AG04450 (cell line): ENCODE measurements at regions not wholly inside any gene's neighbourhood (a gene's known extent, or its start where the extent isn't known, plus 50 kb on each side); places are given as distances from the start of the nearest gene placed in this dataset.
"Not testable (repeated sequence)": the region's sequence is repeated elsewhere in the genome, so short reads cannot be mapped to it uniquely, and the experiment has no call there.

ENCODE experiments used
- CTCF ChIA-PET: fragments of 300-600, 350-600 bp; formaldehyde crosslinking; extraction: SDS; loops from one replicate; lab custom pipeline; 2022; ENCODE audit warnings: antibody characterized with exemption, inconsistent platforms; lab: Charles Lee
- POLR2A ChIA-PET: fragments of 350-600 bp; formaldehyde crosslinking; extraction: SDS; loops from one replicate; lab custom pipeline; 2021; ENCODE audit warnings: antibody characterized with exemption, inconsistent platforms; lab: Yijun Ruan, JAX
- DNase-seq: peaks from one replicate; pipeline ENCODE4 v3.0.0-alpha.2; 2011; ENCODE audit warnings: low read depth, low spot score
- H3K27ac ChIP-seq: one replicate; pipeline ENCODE4 v1.5.1; 2012; ENCODE audit warnings: low read depth, low read length, control low read depth
- H3K27me3 ChIP-seq: one replicate; pipeline ENCODE4 v1.6.0; 2012; ENCODE audit warnings: low read length; ENCODE audit not compliant: control insufficient read depth, insufficient read depth
- H3K4me3 ChIP-seq: 2 replicates; pipeline ENCODE4 v1.5.1; 2011; ENCODE audit warnings: mild to moderate bottlenecking, low read depth, low read length, control low read depth
- H3K9me3 ChIP-seq: 2 replicates; pipeline ENCODE4 v1.5.1; 2012; ENCODE audit warnings: low read length; ENCODE audit not compliant: control insufficient read depth, insufficient read depth
- TF ChIP-seq, protein P1 (sequence below): IDR thresholded peaks from 2 replicates; pipeline ENCODE4 v1.5.1; 2011; ENCODE audit warnings: low read depth, low read length, control low read depth, inconsistent platforms

DNA sequence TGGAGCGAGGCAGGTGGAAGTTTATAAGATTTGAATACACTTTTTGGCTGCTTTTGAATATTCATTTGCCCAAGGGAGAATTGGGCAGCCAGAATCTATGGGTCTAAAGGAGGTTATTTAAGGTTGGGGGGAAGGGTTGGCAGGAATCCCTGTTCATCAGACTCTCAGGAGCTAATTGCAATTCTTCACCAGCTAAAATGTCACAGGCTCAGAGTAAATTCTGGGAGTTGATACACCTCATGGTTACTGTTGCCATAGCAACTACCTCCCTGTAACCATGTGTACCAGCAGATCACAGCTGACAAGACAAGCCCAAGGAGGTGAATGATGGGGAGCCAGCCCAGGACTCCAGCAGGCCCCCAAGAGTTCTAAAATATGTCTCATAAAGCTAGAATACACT, 75.5 kb downstream of the CAMK2N1 start:
- CTCF ChIA-PET = interaction anchor here (1.8 kb wide), 1 partner anchor 198 kb away, joined by 10 read pairs; no protein-coding TSS in a partner anchor
- TF ChIP-seq, protein P1, sequence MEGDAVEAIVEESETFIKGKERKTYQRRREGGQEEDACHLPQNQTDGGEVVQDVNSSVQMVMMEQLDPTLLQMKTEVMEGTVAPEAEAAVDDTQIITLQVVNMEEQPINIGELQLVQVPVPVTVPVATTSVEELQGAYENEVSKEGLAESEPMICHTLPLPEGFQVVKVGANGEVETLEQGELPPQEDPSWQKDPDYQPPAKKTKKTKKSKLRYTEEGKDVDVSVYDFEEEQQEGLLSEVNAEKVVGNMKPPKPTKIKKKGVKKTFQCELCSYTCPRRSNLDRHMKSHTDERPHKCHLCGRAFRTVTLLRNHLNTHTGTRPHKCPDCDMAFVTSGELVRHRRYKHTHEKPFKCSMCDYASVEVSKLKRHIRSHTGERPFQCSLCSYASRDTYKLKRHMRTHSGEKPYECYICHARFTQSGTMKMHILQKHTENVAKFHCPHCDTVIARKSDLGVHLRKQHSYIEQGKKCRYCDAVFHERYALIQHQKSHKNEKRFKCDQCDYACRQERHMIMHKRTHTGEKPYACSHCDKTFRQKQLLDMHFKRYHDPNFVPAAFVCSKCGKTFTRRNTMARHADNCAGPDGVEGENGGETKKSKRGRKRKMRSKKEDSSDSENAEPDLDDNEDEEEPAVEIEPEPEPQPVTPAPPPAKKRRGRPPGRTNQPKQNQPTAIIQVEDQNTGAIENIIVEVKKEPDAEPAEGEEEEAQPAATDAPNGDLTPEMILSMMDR = no peak
- Histone ChIP-seq H3K27me3 (no peaks in the 10 kb centered on the region), H3K27ac (peak overlapping the region; percentile 69), H3K4me3 (no peak overlapping the region), H3K9me3 (no peaks in the 10 kb centered on the region)
- POLR2A ChIA-PET = no interaction called here
- DNase-seq = no peak

DNA sequence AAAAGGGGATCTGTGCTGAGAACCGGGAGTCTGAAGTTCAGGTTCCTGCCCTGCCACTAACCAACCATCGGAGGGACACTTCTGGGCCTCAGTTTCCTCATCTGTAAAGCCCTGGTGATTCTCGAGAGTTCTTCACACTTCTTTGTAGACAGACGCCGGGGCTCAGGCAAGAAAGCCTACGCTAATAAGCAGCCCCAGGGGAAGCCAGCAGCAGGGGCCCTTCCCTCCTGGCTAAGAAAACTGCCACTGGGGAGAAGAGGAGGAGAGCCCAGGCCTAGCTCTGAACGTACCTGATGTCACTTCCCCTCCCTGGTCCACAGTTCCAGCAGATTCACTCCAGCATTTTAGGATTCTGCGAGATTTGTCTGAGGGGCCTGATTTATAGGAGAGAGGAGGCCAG, 76.0 kb downstream of the CAMK2N1 start:
- CTCF ChIA-PET = interaction anchor here (1.8 kb wide), 1 partner anchor 197 kb away, joined by 10 read pairs; no protein-coding TSS in a partner anchor
- no peak for DNase-seq
- Histone ChIP-seq H3K4me3 (no peak overlapping the region), H3K9me3 (no peaks in the 10 kb centered on the region), H3K27ac (no peak overlapping the region), H3K27me3 (no peaks in the 10 kb centered on the region)
- TF ChIP-seq, protein P1 = no peak
- POLR2A ChIA-PET = no interaction called here

DNA sequence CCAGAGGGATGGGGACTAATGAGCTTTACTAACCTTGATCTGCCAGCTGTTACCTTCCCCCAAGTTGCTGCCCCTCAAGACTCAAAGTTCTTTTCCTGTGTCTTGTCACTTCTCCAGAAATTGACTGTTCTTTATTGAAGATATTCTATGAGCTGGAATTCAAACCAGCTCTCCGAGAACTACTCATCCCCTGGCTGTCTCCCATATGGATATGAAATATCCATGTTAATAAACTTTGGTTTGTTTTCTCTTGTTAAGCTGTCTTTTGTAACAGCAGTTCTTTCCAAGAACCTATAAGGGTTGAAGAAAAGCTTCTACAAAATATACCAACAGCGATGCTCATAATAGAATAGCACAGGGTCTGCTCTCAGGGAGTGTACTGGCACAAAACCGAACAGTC, 77.0 kb downstream of the CAMK2N1 start:
- H3K9me3 ChIP-seq = no peaks in the 10 kb centered on the region
- H3K27ac ChIP-seq = no peak overlapping the region
- CTCF ChIA-PET = interaction anchor here (1.0 kb wide), 1 partner anchor 32 kb away, joined by 3 read pairs; no protein-coding TSS in a partner anchor
- TF ChIP-seq, protein P1 = no peak
- DNase-seq = no peak
- no peaks in the 10 kb centered on the region for H3K27me3 ChIP-seq
- H3K4me3 ChIP-seq = no peak overlapping the region
- POLR2A ChIA-PET = no interaction called here

DNA sequence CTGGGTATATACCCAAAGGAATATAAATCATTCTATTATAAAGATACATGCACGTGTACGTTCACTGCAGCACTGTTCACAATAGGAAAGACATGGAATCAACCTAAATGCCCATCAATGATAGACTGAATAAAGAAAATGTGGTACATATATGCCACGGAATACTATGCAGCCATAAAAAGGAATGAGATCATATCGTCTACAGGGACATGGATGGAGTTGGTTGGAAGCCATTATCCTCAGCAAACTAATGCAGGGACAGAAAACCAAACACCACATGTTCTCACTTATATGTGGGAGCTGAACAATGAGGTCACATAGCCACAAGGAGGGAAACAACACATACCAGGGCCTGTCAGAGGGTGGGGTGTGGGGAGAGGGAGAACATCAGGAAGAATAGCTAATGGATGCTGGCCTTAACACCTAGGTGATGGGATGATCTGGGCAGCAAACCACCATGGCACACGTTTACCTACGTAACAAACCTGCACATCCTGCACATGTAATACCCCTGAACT, 77.8 kb downstream of the CAMK2N1 start:
- CTCF ChIA-PET, H3K9me3 ChIP-seq, POLR2A ChIA-PET, H3K27ac ChIP-seq, H3K4me3 ChIP-seq, DNase-seq, H3K27me3 ChIP-seq: not testable (repeated sequence)

DNA sequence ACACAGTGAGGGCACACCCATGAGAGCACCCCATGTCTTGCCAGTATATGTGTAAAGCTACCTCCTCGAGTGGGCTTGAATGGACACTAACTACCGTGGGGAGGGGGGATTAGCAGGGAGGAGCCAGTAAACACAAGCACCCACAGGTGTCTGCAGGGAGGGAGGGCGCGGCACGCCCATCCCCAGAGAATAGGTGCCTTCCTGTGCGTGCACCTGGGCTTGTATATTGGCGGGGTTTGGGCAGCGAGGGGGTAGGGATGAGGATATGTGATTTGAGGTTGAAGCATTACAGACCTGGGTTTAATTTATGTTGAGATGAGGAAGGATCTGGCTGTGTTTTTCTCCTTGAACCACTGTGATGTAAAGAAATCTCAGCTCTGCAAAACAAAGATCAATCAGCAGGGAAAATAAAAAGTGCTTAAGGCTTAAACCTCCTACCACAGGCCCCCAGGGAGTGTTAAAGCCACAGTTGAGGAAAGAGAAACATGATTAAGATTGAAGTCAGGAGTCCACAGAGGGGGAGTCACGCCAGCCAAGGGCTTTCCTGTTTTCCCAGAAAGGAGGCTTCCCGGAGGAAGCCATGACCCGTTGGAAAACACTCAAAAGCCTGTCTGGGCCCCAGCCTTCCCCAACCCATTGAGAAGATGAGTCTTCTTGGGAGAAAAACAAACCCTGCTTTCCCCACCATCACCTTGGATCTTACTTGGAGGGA, 80.0 kb downstream of the CAMK2N1 start:
- TF ChIP-seq, protein P1 = no peak
- Histone ChIP-seq H3K9me3 (no peaks in the 10 kb centered on the region; the same call in 1 of the 2 replicates), H3K27ac (peak overlapping the region; percentile 21), H3K4me3 (no peak overlapping the region), H3K27me3 (peaks cover 3% of the 10 kb centered on the region)
- ChIA-PET POLR2A (interaction anchor here (0.8 kb wide), 1 partner anchor 33 kb away, joined by 3 read pairs; no protein-coding TSS in a partner anchor), CTCF (interaction anchor here (0.6 to 1.0 kb wide), 2 partner anchors 126 to 193 kb away, joined by 3 read pairs; no protein-coding TSS in a partner anchor)
- DNase-seq = no peak
